Mesendoderm (in vitro differentiated cells): ENCODE measurements at regions not wholly inside any gene's neighbourhood (a gene's known extent, or its start where the extent isn't known, plus 50 kb on each side); places are given as distances from the start of the nearest gene placed in this dataset.

ENCODE experiments used
- DNase-seq: peaks from one replicate; pipeline ENCODE4 v3.0.0; 2013
- H2AK5ac ChIP-seq: 2 replicates; pipeline ENCODE4 v1.6.1; 2013; ENCODE audit warnings: low read length, inconsistent platforms
- H2BK120ac ChIP-seq: 2 replicates; pipeline ENCODE4 v1.6.1; 2013; ENCODE audit warnings: low read depth, mild to moderate bottlenecking, low read length, moderate library complexity, mixed read lengths
- H2BK15ac ChIP-seq: replicated peaks from 2 replicates; pipeline ENCODE4 v1.6.1; 2013; ENCODE audit warnings: low read depth, mild to moderate bottlenecking, moderate library complexity
- H2BK5ac ChIP-seq: 2 replicates; pipeline ENCODE4 v1.6.1; 2013; ENCODE audit warnings: low read length, inconsistent platforms
- H3K18ac ChIP-seq: 2 replicates; pipeline ENCODE4 v1.6.1; 2013; ENCODE audit warnings: mild to moderate bottlenecking, low read length, mixed read lengths
- H3K23ac ChIP-seq: one replicate; pipeline ENCODE4 v1.6.1; 2013; ENCODE audit warnings: low read length
- H3K27ac ChIP-seq: 2 replicates; pipeline ENCODE4 v1.5.1; 2013; ENCODE audit warnings: low read depth, mild to moderate bottlenecking, inconsistent platforms, low read length, moderate library complexity
- H3K27me3 ChIP-seq: 2 replicates; pipeline ENCODE4 v1.6.1; 2013; ENCODE audit warnings: low read length, control low read depth, mild to moderate bottlenecking, inconsistent platforms; ENCODE audit not compliant: insufficient read depth, poor library complexity
- H3K36me3 ChIP-seq: 2 replicates; pipeline ENCODE4 v1.6.1; 2013; ENCODE audit warnings: low read length, inconsistent platforms; ENCODE audit not compliant: control insufficient read depth, insufficient read depth
- H3K4ac ChIP-seq: one replicate; pipeline ENCODE4 v1.6.1; 2013; ENCODE audit warnings: low read depth, mild to moderate bottlenecking, low read length, moderate library complexity
- H3K4me1 ChIP-seq: 2 replicates; pipeline ENCODE4 v1.6.1; 2013; ENCODE audit warnings: low read depth, low read length, inconsistent platforms; ENCODE audit not compliant: control insufficient read depth
- H3K4me2 ChIP-seq: 2 replicates; pipeline ENCODE4 v1.6.1; 2013; ENCODE audit warnings: low read length
- H3K4me3 ChIP-seq: 2 replicates; pipeline ENCODE4 v1.5.1; 2013; ENCODE audit warnings: mild to moderate bottlenecking, low read length
- H3K56ac ChIP-seq: one replicate; pipeline ENCODE4 v1.6.1; 2013; ENCODE audit warnings: low read length
- H3K79me1 ChIP-seq: 2 replicates; pipeline ENCODE4 v1.6.1; 2013; ENCODE audit warnings: low read length, inconsistent platforms
- H3K79me2 ChIP-seq: 2 replicates; pipeline ENCODE4 v1.6.1; 2013; ENCODE audit warnings: mild to moderate bottlenecking, low read length; ENCODE audit not compliant: control insufficient read depth, insufficient read depth
- H3K9ac ChIP-seq: 2 replicates; pipeline ENCODE4 v1.6.1; 2013; ENCODE audit warnings: low read length, inconsistent platforms
- H4K5ac ChIP-seq: one replicate; pipeline ENCODE4 v1.6.1; 2013; ENCODE audit warnings: low read length
- H4K8ac ChIP-seq: one replicate; pipeline ENCODE4 v1.6.1; 2013; ENCODE audit warnings: low read depth, mild to moderate bottlenecking, control low read depth, low read length, moderate library complexity
- WGBS: extraction: QIAGEN DNeasy Blood & Tissue Kit; methylation state at CpG from one replicate; pipeline ENCODE4 v1.1.7; 2013; ENCODE audit warnings: low lambda C conversion rate, missing lambda C conversion rate; ENCODE audit not compliant: insufficient coverage; ENCODE audit errors: extremely low coverage; 5-methylcytosine and 5-hydroxymethylcytosine counted together

GRCh38 chr18:38633333-38633732 is 1067.7 kb upstream of the CELF4 start:
- Histone ChIP-seq H3K4me3 (no peak overlapping the region), H2BK15ac (no peak overlapping the region), H3K27ac (no peak overlapping the region), H3K18ac (no peak overlapping the region), H4K8ac (no peak overlapping the region), H2AK5ac (no peak overlapping the region), H4K5ac (no peak overlapping the region), H3K4ac (no peak overlapping the region), H3K36me3 (no peaks in the 10 kb centered on the region), H3K4me2 (no peak overlapping the region), H3K79me2 (no peaks in the 10 kb centered on the region), H2BK120ac (no peak overlapping the region), H2BK5ac (no peak overlapping the region), H3K79me1 (no peaks in the 10 kb centered on the region), H3K23ac (no peak overlapping the region), H3K56ac (no peak overlapping the region), H3K4me1 (no peaks in the 10 kb centered on the region), H3K27me3 (no peaks in the 10 kb centered on the region), H3K9ac (no peak overlapping the region)
- DNase-seq: no peak
- WGBS: no CpG with 5 or more reads among the region's 1 CpG

GRCh38 chr18:38619129-38619528 is 1053.5 kb upstream of the CELF4 start:
- no peak overlapping the region for H3K56ac ChIP-seq
- no peak overlapping the region for H2AK5ac ChIP-seq
- no peak overlapping the region for H3K4me3 ChIP-seq
- no peaks in the 10 kb centered on the region for H3K79me1 ChIP-seq
- H3K27ac ChIP-seq: no peak overlapping the region
- no peak overlapping the region for H2BK120ac ChIP-seq
- no peak overlapping the region for H3K23ac ChIP-seq
- H3K9ac ChIP-seq: no peak overlapping the region
- no peaks in the 10 kb centered on the region for H3K27me3 ChIP-seq
- H2BK15ac ChIP-seq: no peak overlapping the region
- no peak overlapping the region for H2BK5ac ChIP-seq
- no peaks in the 10 kb centered on the region for H3K36me3 ChIP-seq
- no peak overlapping the region for H4K8ac ChIP-seq
- no peak overlapping the region for H3K18ac ChIP-seq
- no peak overlapping the region for H3K4me2 ChIP-seq
- H4K5ac ChIP-seq: no peak overlapping the region
- H3K4ac ChIP-seq: no peak overlapping the region
- H3K4me1 ChIP-seq: no peaks in the 10 kb centered on the region
- H3K79me2 ChIP-seq: no peaks in the 10 kb centered on the region
- DNase-seq: no peak

- Histone ChIP-seq H3K79me1 (no peaks in the 10 kb centered on the region), H2BK5ac (no peak overlapping the region), H3K27ac (no peak overlapping the region), H3K4me2 (no peak overlapping the region), H4K8ac (no peak overlapping the region), H3K79me2 (no peaks in the 10 kb centered on the region), H2BK120ac (no peak overlapping the region), H3K9ac (no peak overlapping the region), H2AK5ac (no peak overlapping the region), H3K36me3 (no peaks in the 10 kb centered on the region), H3K56ac (no peak overlapping the region), H3K18ac (no peak overlapping the region), H3K23ac (no peak overlapping the region), H3K4me3 (no peak overlapping the region), H2BK15ac (no peak overlapping the region), H3K4me1 (no peaks in the 10 kb centered on the region), H3K27me3 (no peaks in the 10 kb centered on the region), H4K5ac (no peak overlapping the region), H3K4ac (no peak overlapping the region)
- WGBS: no CpG with 5 or more reads among the region's 4 CpGs
- no peak for DNase-seq
Measured at GRCh38 chr18:38616306-38616705, 1050.7 kb upstream of the CELF4 start.

GRCh38 chr18:38612904-38613303 is 1047.3 kb upstream of the CELF4 start:
- WGBS: no CpG with 5 or more reads among the region's 2 CpGs
- H3K18ac ChIP-seq: no peak overlapping the region
- H3K9ac ChIP-seq: no peak overlapping the region
- no peak overlapping the region for H2BK15ac ChIP-seq
- no peak overlapping the region for H3K4me2 ChIP-seq
- H4K5ac ChIP-seq: no peak overlapping the region
- no peaks in the 10 kb centered on the region for H3K79me1 ChIP-seq
- H4K8ac ChIP-seq: no peak overlapping the region
- H3K4me1 ChIP-seq: no peaks in the 10 kb centered on the region
- no peak overlapping the region for H3K27ac ChIP-seq
- no peaks in the 10 kb centered on the region for H3K79me2 ChIP-seq
- H3K36me3 ChIP-seq: no peaks in the 10 kb centered on the region
- no peak overlapping the region for H3K4me3 ChIP-seq
- H3K4ac ChIP-seq: no peak overlapping the region
- H3K27me3 ChIP-seq: no peaks in the 10 kb centered on the region
- DNase-seq: no peak
- no peak overlapping the region for H3K23ac ChIP-seq
- H3K56ac ChIP-seq: no peak overlapping the region
- no peak overlapping the region for H2BK5ac ChIP-seq
- no peak overlapping the region for H2AK5ac ChIP-seq
- no peak overlapping the region for H2BK120ac ChIP-seq

- Histone ChIP-seq H3K4me2 (no peak overlapping the region), H3K36me3 (no peaks in the 10 kb centered on the region), H3K4ac (no peak overlapping the region), H2BK120ac (no peak overlapping the region), H3K4me1 (no peaks in the 10 kb centered on the region), H3K56ac (no peak overlapping the region), H3K9ac (no peak overlapping the region), H3K79me1 (no peaks in the 10 kb centered on the region), H2AK5ac (no peak overlapping the region), H3K23ac (no peak overlapping the region), H3K4me3 (no peak overlapping the region), H2BK5ac (no peak overlapping the region), H3K18ac (no peak overlapping the region), H4K8ac (no peak overlapping the region), H2BK15ac (no peak overlapping the region), H3K79me2 (no peaks in the 10 kb centered on the region), H3K27ac (no peak overlapping the region), H3K27me3 (no peaks in the 10 kb centered on the region), H4K5ac (no peak overlapping the region)
- no CpG with 5 or more reads among the region's 9 CpGs for whole genome bisulfite sequencing
- DNase-seq: no peak
Measured at GRCh38 chr18:38611036-38611964, 1045.7 kb upstream of the CELF4 start.

- H3K4me2 ChIP-seq: no peak overlapping the region
- no peaks in the 10 kb centered on the region for H3K4me1 ChIP-seq
Measured at GRCh38 chr18:38606841-38607240, 1041.2 kb upstream of the CELF4 start.

More at GRCh38 chr18:38606841-38607240, 1041.2 kb upstream of the CELF4 start:
- Histone ChIP-seq H2BK120ac (no peak overlapping the region), H2BK15ac (no peak overlapping the region), H3K79me1 (no peaks in the 10 kb centered on the region), H2BK5ac (no peak overlapping the region), H3K18ac (no peak overlapping the region), H4K8ac (no peak overlapping the region), H3K27ac (no peak overlapping the region), H3K23ac (no peak overlapping the region), H3K56ac (no peak overlapping the region), H3K4ac (no peak overlapping the region), H2AK5ac (no peak overlapping the region), H3K79me2 (no peaks in the 10 kb centered on the region), H3K9ac (no peak overlapping the region), H4K5ac (no peak overlapping the region), H3K27me3 (no peaks in the 10 kb centered on the region), H3K4me3 (no peak overlapping the region), H3K36me3 (no peaks in the 10 kb centered on the region)
- no CpG with 5 or more reads among the region's 2 CpGs for WGBS
- DNase-seq: no peak
